Motor neuron (in vitro differentiated cells): ENCODE measurements at regions not wholly inside any gene's neighbourhood (a gene's known extent, or its start where the extent isn't known, plus 50 kb on each side); places are given as distances from the start of the nearest gene placed in this dataset.
"Not testable (repeated sequence)": the region's sequence is repeated elsewhere in the genome, so short reads cannot be mapped to it uniquely, and the experiment has no call there.

ENCODE experiments used
- ATAC-seq, 8 experiments: fragments of 200-7000 bp; cut with Tn5 transposase; replicated peaks in 6 of 8; 2 replicates each; pipeline ENCODE4 v1.8.0; 2021; ENCODE audit warnings: mild to moderate bottlenecking in 8 of 8, moderate library complexity in 8 of 8
- H3K27ac ChIP-seq, 2 donors: fragments of 250-450 bp; sonication (Bioruptor Pico); 2 replicates each; pipeline ENCODE4 v1.9.0; 2021; ENCODE audit warnings: antibody characterized with exemption in 2 of 2, mild to moderate bottlenecking in 2 of 2, moderate library complexity in 1 of 2
- H3K4me1 ChIP-seq, 2 donors: fragments of 250-450 bp; sonication (Bioruptor Pico); replicated peaks in 1 of 2; 2 replicates each; pipeline ENCODE4 v1.6.1; 2021; ENCODE audit warnings: antibody characterized with exemption in 2 of 2, mild to moderate bottlenecking in 2 of 2, moderate library complexity in 1 of 2
- H3K4me3 ChIP-seq, 5 donors: fragments of 250-450 bp; sonication (Bioruptor Pico); 2 replicates each; pipeline ENCODE4 v1.9.0; 2021; ENCODE audit warnings: antibody characterized with exemption in 5 of 5, mild to moderate bottlenecking in 5 of 5, moderate library complexity in 4 of 5
- WGBS, 10 experiments: fragments of 450-650 bp; shearing (Covaris generic); methylation state at CpG; one replicate each; pipeline ENCODE4 v1.0.0; 2022; 5-methylcytosine and 5-hydroxymethylcytosine counted together
- in situ Hi-C, 9 experiments: fragments of 400-800 bp; cut with MboI; loops; one replicate each; pipeline ENCODE4 v1.15.0; 2021; ENCODE audit warnings: low sequenced_read_pairs in 9 of 9, low pct_unique_long_range_greater_than_20kb in 2 of 9; ENCODE audit not compliant: unreplicated experiment in 9 of 9

DNA sequence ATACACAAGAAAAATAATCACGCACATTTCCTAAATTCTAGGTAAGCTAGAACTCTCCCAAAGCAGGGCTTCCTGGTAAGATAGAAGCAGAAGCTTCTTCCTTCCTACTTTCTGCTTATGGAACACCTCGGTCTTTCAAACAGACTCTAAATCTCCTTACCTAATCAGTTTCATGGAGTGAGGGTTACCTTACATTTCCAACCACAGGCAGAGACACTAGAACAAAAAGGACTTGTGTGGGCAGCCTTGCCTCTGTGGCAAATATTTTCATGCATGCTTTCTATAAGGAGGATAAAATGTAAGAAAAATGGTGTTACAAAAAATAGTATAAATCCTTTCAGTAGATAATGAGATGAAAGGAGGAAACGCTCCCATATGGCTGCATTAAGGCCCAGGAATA is 386.3 kb upstream of the SMIM30 start:
- no peak overlapping the region for H3K27ac ChIP-seq
- WGBS, 10 experiments, result 0 to 100% (median 80%) methylated on average over 1 to 3 of the region's 3 CpGs; no CpG with 5 or more reads in 1 of the 10 experiments
- in situ Hi-C loops, result no loop called here
- ATAC-seq, result no peak
- H3K4me3 ChIP-seq, result no peak overlapping the region
- peaks cover 0 to 4% of the 10 kb centered on the region in 2 donors for H3K4me1 ChIP-seq

DNA sequence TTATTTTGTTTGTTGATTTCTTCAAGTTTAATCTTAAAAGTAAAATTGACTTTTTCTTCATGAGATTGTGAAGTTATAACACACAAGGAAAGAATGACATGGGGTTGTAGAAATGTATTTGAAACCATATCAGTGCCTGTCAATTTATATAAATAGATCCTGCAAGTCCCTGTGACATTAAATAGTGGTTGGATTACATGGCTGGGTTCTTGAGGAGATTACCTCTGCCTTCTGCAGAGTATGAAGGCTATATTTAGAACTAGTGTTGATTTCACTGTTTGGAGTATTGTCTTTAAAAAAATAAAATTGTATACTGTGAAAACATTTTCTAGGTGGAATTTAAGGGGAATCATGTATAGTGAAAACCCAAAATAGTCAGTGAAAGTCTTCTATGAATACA is 385.8 kb upstream of the SMIM30 start:
- in situ Hi-C loops, result no loop called here
- ATAC-seq, result no peak
- Histone ChIP-seq H3K27ac (no peak overlapping the region), H3K4me1 (peaks cover 0 to 4% of the 10 kb centered on the region in 2 donors), H3K4me3 (no peak overlapping the region)

GRCh38 chr7:113496586-113496985 is 378.2 kb upstream of the SMIM30 start:
- H3K27ac ChIP-seq, H3K4me1 ChIP-seq, H3K4me3 ChIP-seq, in situ Hi-C loops: not testable (repeated sequence)
- WGBS, 10 experiments, result no CpG with 5 or more reads among the region's 3 CpGs
- peak in 5 of 8 experiments; percentile 45 to 96 (median 72) for ATAC-seq

DNA sequence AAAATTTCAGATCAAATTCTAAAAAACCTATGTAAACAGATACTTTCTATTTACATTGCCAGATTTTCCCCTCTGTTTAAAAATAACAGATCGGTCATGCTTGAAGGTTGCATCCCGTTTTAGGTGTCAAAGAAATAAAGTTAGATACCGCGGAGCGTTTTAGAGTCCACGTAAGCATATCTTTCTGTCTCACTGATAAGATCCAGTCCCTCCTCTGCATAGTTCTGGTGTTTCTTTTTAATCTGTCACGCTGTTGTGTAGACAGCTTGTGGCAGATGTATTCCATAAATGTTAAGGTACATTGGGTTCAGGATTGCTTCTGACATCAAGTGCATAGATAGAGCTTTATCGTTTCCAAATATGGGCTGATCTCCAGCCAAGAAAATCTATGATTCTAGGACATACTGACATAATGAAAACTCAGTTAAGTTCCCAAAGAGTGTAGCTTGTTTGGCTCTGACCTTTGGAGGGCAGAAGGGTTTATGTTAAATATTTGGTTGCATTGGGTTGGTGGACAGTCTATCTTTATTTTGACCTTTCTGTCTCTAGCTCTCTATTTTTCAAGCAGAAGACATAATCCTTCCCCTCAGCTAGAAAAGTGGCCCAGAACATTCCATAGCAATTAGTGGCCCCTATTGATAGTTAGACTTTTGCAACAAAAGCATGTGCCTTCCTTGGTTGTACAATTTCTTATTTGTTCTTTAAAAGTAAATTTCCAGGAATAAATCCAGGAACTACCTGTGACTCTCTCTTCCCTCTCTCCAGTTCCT is 376.6 kb upstream of the SMIM30 start:
- H3K4me1 ChIP-seq, in situ Hi-C loops, H3K27ac ChIP-seq, ATAC-seq, H3K4me3 ChIP-seq: not testable (repeated sequence)
- WGBS, 10 experiments, result no CpG with 5 or more reads among the region's 8 CpGs

GRCh38 chr7:113491305-113491704 is 373.0 kb upstream of the SMIM30 start:
- in situ Hi-C loops, result no loop called here
- no peaks in the 10 kb centered on the region for H3K4me1 ChIP-seq
- WGBS, 10 experiments, result 23 to 100% (median 89%) methylated on average over 1 to 2 of the region's 2 CpGs
- ATAC-seq, result no peak
- H3K27ac ChIP-seq, result no peak overlapping the region
- no peak overlapping the region for H3K4me3 ChIP-seq

- WGBS, 10 experiments, result 14 to 100% (median 85%) methylated on average over 1 to 4 of the region's 16 CpGs; no CpG with 5 or more reads in 7 of the 10 experiments
- Histone ChIP-seq H3K4me1 (no peaks in the 10 kb centered on the region), H3K4me3 (no peak overlapping the region), H3K27ac (no peak overlapping the region)
- no peak for ATAC-seq
- in situ Hi-C loops, result no loop called here
Observed at GRCh38 chr7:113487925-113488731, 369.8 kb upstream of the SMIM30 start.

- Histone ChIP-seq H3K4me1 (no peaks in the 10 kb centered on the region), H3K4me3 (no peak overlapping the region), H3K27ac (no peak overlapping the region)
- 0 to 100% (median 50%) methylated on average over 1 to 2 of the region's 2 CpGs for WGBS, 10 experiments
- no peak for ATAC-seq
- in situ Hi-C loops, result no loop called here
Observed at GRCh38 chr7:113486548-113486947, 368.2 kb upstream of the SMIM30 start.

- Histone ChIP-seq H3K4me3 (no peak overlapping the region), H3K27ac (no peak overlapping the region), H3K4me1 (no peaks in the 10 kb centered on the region)
- WGBS, 10 experiments, result 0 to 100% (median 57%) methylated on average over 1 to 3 of the region's 4 CpGs
- no peak for ATAC-seq
- in situ Hi-C loops, result no loop called here
Observed at GRCh38 chr7:113483657-113484056, 365.3 kb upstream of the SMIM30 start.

DNA sequence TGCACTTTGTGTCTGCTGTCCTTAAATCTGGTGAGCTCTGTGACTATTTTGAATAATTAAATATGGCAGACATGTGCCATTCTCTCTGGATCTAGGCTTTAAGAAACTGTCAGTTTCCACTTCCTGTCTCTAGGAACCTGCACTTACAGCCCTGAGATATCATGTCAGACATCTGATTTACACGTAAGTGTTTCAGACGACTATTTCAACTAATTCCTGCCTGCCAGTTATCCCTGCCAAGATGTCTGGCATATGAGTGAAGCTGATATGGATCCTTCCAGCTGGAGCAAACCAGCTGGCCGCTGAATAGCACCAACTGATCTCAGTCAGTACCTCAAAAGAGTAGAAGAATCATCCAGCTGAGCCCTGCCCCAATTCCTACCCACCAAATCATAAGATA is 362.2 kb upstream of the SMIM30 start:
- WGBS, 10 experiments, result 0 to 86% (median 70%) methylated on average over 1 to 3 of the region's 3 CpGs; no CpG with 5 or more reads in 3 of the 10 experiments
- in situ Hi-C loops, result no loop called here

GRCh38 chr7:113464096-113464855 is 345.9 kb upstream of the SMIM30 start:
- Histone ChIP-seq H3K27ac (no peak overlapping the region), H3K4me3 (no peak overlapping the region), H3K4me1 (peaks cover 0 to 9% of the 10 kb centered on the region in 2 donors)
- 0 to 100% (median 88%) methylated on average over 1 to 3 of the region's 3 CpGs; no CpG with 5 or more reads in 2 of the 10 experiments for WGBS, 10 experiments
- in situ Hi-C loops, result no loop called here
- ATAC-seq, result no peak

More for the DNA sequence above, 362.2 kb upstream of the SMIM30 start:
- no peak overlapping the region for H3K27ac ChIP-seq
- no peak for ATAC-seq
- no peaks in the 10 kb centered on the region for H3K4me1 ChIP-seq
- H3K4me3 ChIP-seq, result no peak overlapping the region

GRCh38 chr7:113460067-113460466 is 341.7 kb upstream of the SMIM30 start:
- Histone ChIP-seq H3K4me1 (peaks cover 0 to 11% of the 10 kb centered on the region in 2 donors), H3K4me3 (no peak overlapping the region), H3K27ac (no peak overlapping the region)
- in situ Hi-C loops, result no loop called here
- WGBS, 10 experiments, result 0 to 86% (median 57%) methylated on average over 1 to 5 of the region's 5 CpGs
- ATAC-seq, result peak in 2 of 8 experiments; percentile 36 to 40

DNA sequence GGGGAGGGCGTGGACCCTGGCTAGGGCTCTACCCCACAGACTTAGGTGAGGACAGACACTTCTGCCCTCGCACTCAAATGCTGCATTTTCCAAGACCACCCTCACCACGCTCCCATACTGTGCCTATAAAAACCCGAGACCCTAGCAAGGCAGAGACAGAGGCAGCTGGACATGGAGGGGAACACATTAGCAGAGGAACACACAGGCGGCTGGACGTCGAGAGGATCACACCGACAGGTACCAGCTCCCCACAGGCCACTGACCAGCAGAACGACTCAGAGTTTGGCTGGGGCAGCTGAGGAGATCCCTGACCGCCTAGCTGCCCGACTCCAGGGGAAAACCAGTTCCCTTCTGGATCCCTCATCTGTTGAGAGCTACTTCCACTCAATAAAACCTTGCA is 338.2 kb upstream of the SMIM30 start:
- 0 to 94% (median 25%) methylated on average over 1 to 6 of the region's 11 CpGs; no CpG with 5 or more reads in 4 of the 10 experiments for WGBS, 10 experiments
- Histone ChIP-seq H3K4me1 (peaks cover 6 to 37% of the 10 kb centered on the region in 2 donors), H3K27ac (no peak overlapping the region), H3K4me3 (no peak overlapping the region)
- ATAC-seq, result no peak
- in situ Hi-C loops, result no loop called here

- Histone ChIP-seq H3K4me1 (peaks cover 6 to 29% of the 10 kb centered on the region in 2 donors), H3K4me3 (no peak overlapping the region), H3K27ac (peak overlapping the region in 1 of 2 donors; percentile 15)
- WGBS, 10 experiments, result 0 to 41% (median 11%) methylated on average over 1 to 3 of the region's 3 CpGs
- in situ Hi-C loops, result no loop called here
- peak in 5 of 8 experiments; percentile 87 to 93 (median 88) for ATAC-seq
Observed at GRCh38 chr7:113454597-113455169, 336.3 kb upstream of the SMIM30 start.
